Neural progenitor cell (in vitro differentiated cells): ENCODE measurements at regions not wholly inside any gene's neighbourhood (a gene's known extent, or its start where the extent isn't known, plus 50 kb on each side); places are given as distances from the start of the nearest gene placed in this dataset.

Source experiments
- DNase-seq: peaks from one replicate; pipeline ENCODE4 v3.0.0-alpha.2; 2016; ENCODE audit warnings: low spot score
- H2AFZ ChIP-seq: fragments of 200-600 bp; sonication (generic); replicated peaks from 2 replicates; pipeline ENCODE4 v1.6.1; 2016; ENCODE audit warnings: antibody characterized with exemption
- H3F3A ChIP-seq: fragments of 200-600 bp; sonication (generic); 2 replicates; pipeline ENCODE4 v1.6.1; 2016; ENCODE audit warnings: antibody characterized with exemption, low read depth
- H3K27ac ChIP-seq: fragments of 200-600 bp; sonication (generic); 2 replicates; pipeline ENCODE4 v1.5.1; 2016; ENCODE audit warnings: mild to moderate bottlenecking
- H3K27me3 ChIP-seq: fragments of 200-600 bp; sonication (generic); 2 replicates; pipeline ENCODE4 v1.6.1; 2016; ENCODE audit warnings: mild to moderate bottlenecking, moderate library complexity
- H3K36me3 ChIP-seq: fragments of 200-600 bp; sonication (generic); 2 replicates; pipeline ENCODE4 v1.5.1; 2016
- H3K4me1 ChIP-seq: fragments of 200-600 bp; sonication (generic); 2 replicates; pipeline ENCODE4 v1.6.1; 2016; ENCODE audit warnings: mixed run types
- H3K4me2 ChIP-seq: fragments of 200-600 bp; sonication (generic); 2 replicates; pipeline ENCODE4 v1.6.1; 2016
- H3K4me3 ChIP-seq: fragments of 200-600 bp; sonication (generic); 2 replicates; pipeline ENCODE4 v1.5.1; 2016
- H3K79me2 ChIP-seq: fragments of 200-600 bp; sonication (generic); 2 replicates; pipeline ENCODE4 v1.6.1; 2016; ENCODE audit warnings: low read depth
- H3K9ac ChIP-seq: fragments of 200-600 bp; sonication (generic); 2 replicates; pipeline ENCODE4 v1.6.1; 2016
- H3K9me3 ChIP-seq: fragments of 200-600 bp; sonication (generic); 2 replicates; pipeline ENCODE4 v1.5.1; 2016; ENCODE audit warnings: low read depth
- H4K20me1 ChIP-seq: fragments of 200-600 bp; sonication (generic); 2 replicates; pipeline ENCODE4 v1.6.1; 2016; ENCODE audit warnings: low read depth
- H3K27ac Mint-ChIP-seq: 3 replicates; pipeline ENCODE4 v1.8.0; 2021; ENCODE audit warnings: mixed read lengths
- H3K27me3 Mint-ChIP-seq: 2 replicates; pipeline ENCODE4 v1.8.0; 2022; ENCODE audit warnings: low read depth, mild to moderate bottlenecking, inconsistent platforms, moderate library complexity, mixed read lengths; ENCODE audit not compliant: insufficient read depth
- H3K36me3 Mint-ChIP-seq: 3 replicates; pipeline ENCODE4 v1.8.0; 2021; ENCODE audit warnings: mixed read lengths
- H3K4me1 Mint-ChIP-seq: 3 replicates; pipeline ENCODE4 v1.8.0; 2021; ENCODE audit warnings: mixed read lengths
- H3K4me3 Mint-ChIP-seq: 3 replicates; pipeline ENCODE4 v1.8.0; 2021; ENCODE audit warnings: mild to moderate bottlenecking, moderate library complexity, mixed read lengths
- H3K9me3 Mint-ChIP-seq: 3 replicates; pipeline ENCODE4 v1.8.0; 2020; ENCODE audit warnings: mixed read lengths
- CTCF ChIP-seq: fragments of 200-600 bp; sonication (generic); IDR thresholded peaks from 2 replicates; pipeline ENCODE4 v1.5.1; 2017; ENCODE audit warnings: antibody characterized with exemption, mild to moderate bottlenecking
- EZH2 ChIP-seq: fragments of 200-600 bp; sonication (generic); IDR thresholded peaks from 2 replicates; pipeline ENCODE4 v1.6.1; 2017; ENCODE audit warnings: antibody characterized with exemption, mild to moderate bottlenecking, moderate library complexity
- EZH2phosphoT487 ChIP-seq: fragments of 200-600 bp; sonication (generic); IDR thresholded peaks from 2 replicates; pipeline ENCODE4 v1.6.1; 2017; ENCODE audit warnings: antibody characterized with exemption

GRCh38 chr12:30391766-30392366, 303.8 kb downstream of the IPO8 start:
- H3K36me3 Mint-ChIP-seq: peaks cover 1% of the 10 kb centered on the region

GRCh38 chr12:30385706-30386105, 310.0 kb downstream of the IPO8 start:
- Histone ChIP-seq H2AFZ (no peak overlapping the region), H3K4me1 (peaks cover 10% of the 10 kb centered on the region), H3F3A (no peaks in the 10 kb centered on the region), H3K27ac (no peak overlapping the region), H3K79me2 (no peaks in the 10 kb centered on the region), H3K9me3 (peaks cover under 1% of the 10 kb centered on the region), H3K9ac (no peak overlapping the region), H3K4me3 (no peak overlapping the region), H3K36me3 (no peaks in the 10 kb centered on the region), H3K4me2 (no peak overlapping the region), H4K20me1 (no peaks in the 10 kb centered on the region), H3K27me3 (no peaks in the 10 kb centered on the region)
- Mint-ChIP-seq H3K27ac (peak overlapping the region; percentile 79), H3K27me3 (peaks cover 4% of the 10 kb centered on the region), H3K4me3 (no peak overlapping the region), H3K9me3 (peaks cover 20% of the 10 kb centered on the region), H3K4me1 (peaks cover 16% of the 10 kb centered on the region), H3K36me3 (peaks cover 1% of the 10 kb centered on the region)
- DNase-seq: no peak
- TF ChIP-seq CTCF (no peak), EZH2phosphoT487 (no peak), EZH2 (no peak)

More at GRCh38 chr12:30391766-30392366, 303.8 kb downstream of the IPO8 start:
- H3K9me3 Mint-ChIP-seq: peaks cover 47% of the 10 kb centered on the region
- TF ChIP-seq CTCF: no peak
- TF ChIP-seq EZH2: no peak
- no peak for TF ChIP-seq EZH2phosphoT487
- Histone ChIP-seq H3K4me1 (no peaks in the 10 kb centered on the region), H3K4me3 (no peak overlapping the region), H3K79me2 (no peaks in the 10 kb centered on the region), H3K27ac (no peak overlapping the region), H3K9ac (no peak overlapping the region), H3K4me2 (no peak overlapping the region), H3K27me3 (no peaks in the 10 kb centered on the region), H2AFZ (no peak overlapping the region), H3K9me3 (peaks cover 27% of the 10 kb centered on the region), H3K36me3 (peaks cover 4% of the 10 kb centered on the region), H3F3A (no peaks in the 10 kb centered on the region), H4K20me1 (no peaks in the 10 kb centered on the region)
- H3K27me3 Mint-ChIP-seq: peaks cover 2% of the 10 kb centered on the region
- H3K4me1 Mint-ChIP-seq: no peaks in the 10 kb centered on the region
- no peak overlapping the region for H3K4me3 Mint-ChIP-seq
- H3K27ac Mint-ChIP-seq: no peak overlapping the region
- DNase-seq: no peak

GRCh38 chr12:30384976-30385375, 310.7 kb downstream of the IPO8 start:
- no peak overlapping the region for H3K4me3 ChIP-seq
- peak overlapping the region; percentile 48 for H3K27ac Mint-ChIP-seq
- H3K4me2 ChIP-seq: no peak overlapping the region
- H3K27ac ChIP-seq: no peak overlapping the region
- no peaks in the 10 kb centered on the region for H3F3A ChIP-seq
- peak; percentile 1 for DNase-seq
- peaks cover 16% of the 10 kb centered on the region for H3K9me3 Mint-ChIP-seq
- H3K4me1 Mint-ChIP-seq: peaks cover 16% of the 10 kb centered on the region
- no peaks in the 10 kb centered on the region for H3K79me2 ChIP-seq
- H3K27me3 ChIP-seq: no peaks in the 10 kb centered on the region
- H3K4me3 Mint-ChIP-seq: no peak overlapping the region
- no peaks in the 10 kb centered on the region for H4K20me1 ChIP-seq
- H2AFZ ChIP-seq: no peak overlapping the region
- H3K9ac ChIP-seq: no peak overlapping the region
- no peak for TF ChIP-seq CTCF
- TF ChIP-seq EZH2: no peak
- no peak for TF ChIP-seq EZH2phosphoT487
- H3K36me3 Mint-ChIP-seq: no peaks in the 10 kb centered on the region
- peaks cover 10% of the 10 kb centered on the region for H3K4me1 ChIP-seq
- no peaks in the 10 kb centered on the region for H3K36me3 ChIP-seq
- no peaks in the 10 kb centered on the region for H3K9me3 ChIP-seq
- H3K27me3 Mint-ChIP-seq: peaks cover 4% of the 10 kb centered on the region
